OCI-LY1 (cell line): ENCODE measurements at regions not wholly inside any gene's neighbourhood (a gene's known extent, or its start where the extent isn't known, plus 50 kb on each side); places are given as distances from the start of the nearest gene placed in this dataset.

Source experiments
- CTCF ChIP-seq: fragments of 200-600 bp; sonication (generic), shearing (Covaris generic); IDR thresholded peaks from 2 replicates; pipeline ENCODE4 v1.5.1; 2017; ENCODE audit warnings: mild to moderate bottlenecking, antibody characterized with exemption, low read length, moderate library complexity, mixed read lengths
- EZH2 ChIP-seq: fragments of 200-600 bp; sonication (generic), shearing (Covaris generic); IDR thresholded peaks from 2 replicates; pipeline ENCODE4 v1.8.0; 2017; ENCODE audit warnings: borderline replicate concordance, mixed run types, mild to moderate bottlenecking, antibody characterized with exemption, low read length, moderate library complexity, mixed read lengths

GRCh38 chr5:30838936-30839496 is 354.5 kb upstream of the CDH6 start:
- TF ChIP-seq CTCF (no peak), EZH2 (no peak)
